IMR-90 (cell line): ENCODE measurements at regions not wholly inside any gene's neighbourhood (a gene's known extent, or its start where the extent isn't known, plus 50 kb on each side); places are given as distances from the start of the nearest gene placed in this dataset.

Experiments used
- ATAC-seq: fragments of 200-7000 bp; cut with Tn5 transposase; 2 replicates; pipeline ENCODE4 v1.9.1; 2020; ENCODE audit warnings: low read depth, mild to moderate bottlenecking, moderate library complexity
- BruUV-seq: library from RNA; stranded (reverse); fragments of 400-500 nt; replicated peaks from 2 replicates; lab custom pipeline; 2021; lab: Mats Ljungman, UMichigan
- CTCF ChIA-PET: fragments of 300-600 bp; formaldehyde crosslinking; extraction: SDS; loops from one replicate; lab custom pipeline; 2021; ENCODE audit warnings: antibody characterized with exemption; lab: Yijun Ruan, JAX
- POLR2A ChIA-PET: fragments of 300-600 bp; sonication (Branson Sonifier 250); formaldehyde crosslinking; loops from one replicate; lab custom pipeline; 2022; ENCODE audit warnings: antibody characterized with exemption; ENCODE audit not compliant: unreplicated experiment; lab: Charles Lee
- DNase-seq: peaks from one replicate; pipeline ENCODE4 v3.0.0; 2013
- H2AFZ ChIP-seq: replicated peaks from 2 replicates; pipeline ENCODE3; 2013; ENCODE audit warnings: low read length, mild to moderate bottlenecking; ENCODE audit not compliant: poor library complexity
- H2AK5ac ChIP-seq: 2 replicates; pipeline ENCODE4 v1.6.1; 2013; ENCODE audit warnings: low read depth, low read length, inconsistent platforms
- H2AK9ac ChIP-seq: replicated peaks from 2 replicates; pipeline ENCODE3; 2013; ENCODE audit warnings: mild to moderate bottlenecking, low read depth, low read length, moderate library complexity; ENCODE audit not compliant: poor library complexity
- H2BK120ac ChIP-seq: 2 replicates; pipeline ENCODE4 v1.6.1; 2013; ENCODE audit warnings: low read depth, low read length, inconsistent platforms
- H2BK15ac ChIP-seq: 3 replicates; pipeline ENCODE4 v1.6.1; 2013; ENCODE audit warnings: low read depth, low read length, inconsistent platforms
- H2BK20ac ChIP-seq: 2 replicates; pipeline ENCODE4 v1.6.1; 2013; ENCODE audit warnings: low read depth, mild to moderate bottlenecking, inconsistent platforms, low read length, moderate library complexity
- H2BK5ac ChIP-seq: 2 replicates; pipeline ENCODE4 v1.6.1; 2013; ENCODE audit warnings: mild to moderate bottlenecking, low read depth, low read length, inconsistent platforms; ENCODE audit not compliant: poor library complexity, severe bottlenecking
- H3K14ac ChIP-seq: replicated peaks from 2 replicates; pipeline ENCODE4 v1.6.1; 2013; ENCODE audit warnings: low read depth, low read length, inconsistent platforms
- H3K18ac ChIP-seq: 2 replicates; pipeline ENCODE4 v1.6.1; 2013; ENCODE audit warnings: low read depth, low read length, control low read depth
- H3K23ac ChIP-seq: 2 replicates; pipeline ENCODE4 v1.6.1; 2013; ENCODE audit warnings: low read depth, low read length, inconsistent platforms
- H3K27ac ChIP-seq: 2 replicates; pipeline ENCODE4 v1.5.1; 2013; ENCODE audit warnings: mild to moderate bottlenecking, control low read depth, low read length; ENCODE audit not compliant: insufficient read depth
- H3K27me3 ChIP-seq: 2 replicates; pipeline ENCODE4 v1.6.1; 2013; ENCODE audit warnings: low read length; ENCODE audit not compliant: control insufficient read depth, insufficient read depth
- H3K36me3 ChIP-seq: 2 replicates; pipeline ENCODE4 v1.6.1; 2013; ENCODE audit warnings: low read length, mixed read lengths; ENCODE audit not compliant: control insufficient read depth, insufficient read depth
- H3K4ac ChIP-seq: 2 replicates; pipeline ENCODE4 v1.6.1; 2013; ENCODE audit warnings: low read depth, low read length, inconsistent platforms
- H3K4me1 ChIP-seq: 2 replicates; pipeline ENCODE4 v1.6.1; 2013; ENCODE audit warnings: low read length, mixed read lengths; ENCODE audit not compliant: control insufficient read depth, insufficient read depth
- H3K4me2 ChIP-seq: 2 replicates; pipeline ENCODE4 v1.6.1; 2013; ENCODE audit warnings: low read depth, mild to moderate bottlenecking, control low read depth, low read length, moderate library complexity
- H3K4me3 ChIP-seq: 2 replicates; pipeline ENCODE4 v1.5.1; 2013; ENCODE audit warnings: low read depth, mild to moderate bottlenecking, control low read depth, low read length, moderate library complexity; ENCODE audit not compliant: insufficient read depth
- H3K56ac ChIP-seq: 2 replicates; pipeline ENCODE4 v1.6.1; 2013; ENCODE audit warnings: low read length, inconsistent platforms; ENCODE audit not compliant: insufficient read depth; ENCODE audit errors: extremely low read depth
- H3K79me1 ChIP-seq, 2 experiments: 2 replicates each; pipeline ENCODE4 v1.6.1; 2013; ENCODE audit warnings: low read length in 2 of 2, inconsistent platforms in 1 of 2, low read depth in 1 of 2
- H3K9ac ChIP-seq: 2 replicates; pipeline ENCODE4 v1.6.1; 2013; ENCODE audit warnings: low read depth, low read length, control low read depth
- H3K9me1 ChIP-seq: 2 replicates; pipeline ENCODE4 v1.6.1; 2013; ENCODE audit warnings: low read length, inconsistent platforms; ENCODE audit not compliant: insufficient read depth
- H3K9me3 ChIP-seq: 2 replicates; pipeline ENCODE4 v1.6.1; 2013; ENCODE audit warnings: low read length; ENCODE audit not compliant: control insufficient read depth, insufficient read depth
- H4K20me1 ChIP-seq: 2 replicates; pipeline ENCODE4 v1.6.1; 2013; ENCODE audit warnings: low read length, inconsistent platforms; ENCODE audit not compliant: insufficient read depth
- H4K5ac ChIP-seq: 2 replicates; pipeline ENCODE4 v1.6.1; 2013; ENCODE audit warnings: mild to moderate bottlenecking, low read depth, low read length, control low read depth
- H4K8ac ChIP-seq, 2 experiments: 2 replicates each; pipeline ENCODE4 v1.6.1; 2013; ENCODE audit warnings: low read depth in 2 of 2, low read length in 2 of 2, control low read depth in 1 of 2, inconsistent platforms in 1 of 2
- H4K91ac ChIP-seq: 2 replicates; pipeline ENCODE4 v1.6.1; 2013; ENCODE audit warnings: low read depth, low read length, inconsistent platforms; ENCODE audit not compliant: insufficient read depth
- FOS ChIP-seq: fragments of 150-350 bp; IDR thresholded peaks from 2 replicates; pipeline ENCODE4 v1.6.1; 2016; ENCODE audit warnings: low read depth, low read length
- MAZ ChIP-seq: IDR thresholded peaks from 2 replicates; pipeline ENCODE4 v1.6.1; 2012; ENCODE audit warnings: low read depth, mild to moderate bottlenecking, low read length, improper control_type of control experiment, moderate library complexity, borderline replicate concordance
- RFX5 ChIP-seq: IDR thresholded peaks from 2 replicates; pipeline ENCODE4 v1.8.0; 2012; ENCODE audit warnings: low read depth, mild to moderate bottlenecking, low read length, moderate library complexity
- SMC3 ChIP-seq: fragments of 150-350 bp; IDR thresholded peaks from 2 replicates; pipeline ENCODE4 v1.6.1; 2016; ENCODE audit warnings: low read depth, mild to moderate bottlenecking, antibody characterized with exemption, low read length, moderate library complexity
- WGBS, 2 experiments: methylation state at CpG; one replicate each; pipeline versions ENCODE4 v1.1.5 to v1.1.7; 2013; ENCODE audit warnings: missing lambda C conversion rate in 2 of 2; ENCODE audit not compliant: insufficient read length in 1 of 2; ENCODE audit errors: extremely low coverage in 2 of 2; 5-methylcytosine and 5-hydroxymethylcytosine counted together
- dilution Hi-C: fragments of 300-500 bp; cut with HindIII; formaldehyde crosslinking; loops from one replicate; pipeline ENCODE4 v1.14.3; 2018; ENCODE audit warnings: low sequenced_read_pairs; ENCODE audit not compliant: unreplicated experiment
- in situ Hi-C: fragments of 300-500 bp; cut with MboI; formaldehyde crosslinking; loops from 3 replicates; pipeline ENCODE4 v1.14.3; 2019; ENCODE audit warnings: low sequenced_read_pairs, inconsistent platforms, mixed read lengths
- intact Hi-C: fragments of 100-400 bp; cut with micrococcal nuclease; formaldehyde crosslinking; loops from 2 replicates; pipeline ENCODE4 v1.10.0; 2022
- TF ChIP-seq, protein P1 (sequence below): fragments of 150-350 bp; IDR thresholded peaks from 2 replicates; pipeline ENCODE4 v1.6.1; 2016; ENCODE audit warnings: low read depth, mild to moderate bottlenecking, low read length, moderate library complexity, borderline replicate concordance

DNA sequence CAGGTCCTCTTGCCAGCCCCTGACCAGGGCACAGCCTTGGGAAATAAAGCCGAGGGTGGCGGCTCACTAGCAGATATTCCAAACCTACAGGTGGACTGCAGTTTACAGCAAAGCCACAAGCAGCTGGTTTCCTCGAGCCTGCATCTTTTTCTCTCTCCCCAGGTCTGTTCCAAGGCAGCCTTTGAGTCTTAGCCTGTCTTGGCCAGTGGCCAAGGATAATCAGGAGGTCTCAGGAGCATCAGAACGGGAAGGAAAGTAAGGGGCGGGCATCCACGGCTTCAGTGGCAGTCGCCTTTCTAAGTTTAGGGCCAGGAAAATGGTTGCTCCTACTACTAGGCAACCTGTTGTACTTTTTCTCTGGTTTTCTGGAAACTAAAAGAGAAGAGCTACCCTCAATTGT, 219.7 kb upstream of the ZMIZ1 start:
- H3K9ac ChIP-seq, result no peak overlapping the region
- H4K20me1 ChIP-seq, result no peaks in the 10 kb centered on the region
- no peak overlapping the region for H3K4me2 ChIP-seq
- no peak overlapping the region for H3K4me3 ChIP-seq
- no peak overlapping the region for H2BK15ac ChIP-seq
- ChIA-PET POLR2A (no interaction called here), CTCF (no interaction called here)
- no peak overlapping the region for H2AFZ ChIP-seq
- no peak overlapping the region for H2BK120ac ChIP-seq
- H2BK20ac ChIP-seq, result no peak overlapping the region
- no peak for DNase-seq
- H3K14ac ChIP-seq, result no peak overlapping the region
- dilution Hi-C loops (no loop called here), intact Hi-C loops (no loop called here), in situ Hi-C loops (no loop called here)
- ATAC-seq, result no peak
- H2AK9ac ChIP-seq, result no peak overlapping the region
- H2BK5ac ChIP-seq, result no peak overlapping the region
- H4K8ac ChIP-seq, result no peak overlapping the region
- no TSS peak for BruUV-seq
- H3K4me1 ChIP-seq, result peaks cover 2% of the 10 kb centered on the region; the same call in 1 of the 2 replicates
- H3K9me1 ChIP-seq, result peaks cover 4% of the 10 kb centered on the region
- H4K5ac ChIP-seq, result no peak overlapping the region
- H3K36me3 ChIP-seq, result no peaks in the 10 kb centered on the region
- H4K91ac ChIP-seq, result no peak overlapping the region
- no peak overlapping the region for H3K27ac ChIP-seq
- peaks cover 37% of the 10 kb centered on the region for H3K27me3 ChIP-seq
- no peak overlapping the region for H3K23ac ChIP-seq
- H2AK5ac ChIP-seq, result no peak overlapping the region
- H3K56ac ChIP-seq, result no peak overlapping the region
- H3K79me1 ChIP-seq, result no peaks in the 10 kb centered on the region
- WGBS, 2 experiments, result 100% methylated on average over 2 of the region's 7 CpGs; no CpG with 5 or more reads in 1 of the 2 experiments
- no peak overlapping the region for H3K4ac ChIP-seq
- no peaks in the 10 kb centered on the region for H3K9me3 ChIP-seq
- TF ChIP-seq FOS (no peak), MAZ (no peak), RFX5 (no peak), SMC3 (no peak)
- TF ChIP-seq, protein P1, sequence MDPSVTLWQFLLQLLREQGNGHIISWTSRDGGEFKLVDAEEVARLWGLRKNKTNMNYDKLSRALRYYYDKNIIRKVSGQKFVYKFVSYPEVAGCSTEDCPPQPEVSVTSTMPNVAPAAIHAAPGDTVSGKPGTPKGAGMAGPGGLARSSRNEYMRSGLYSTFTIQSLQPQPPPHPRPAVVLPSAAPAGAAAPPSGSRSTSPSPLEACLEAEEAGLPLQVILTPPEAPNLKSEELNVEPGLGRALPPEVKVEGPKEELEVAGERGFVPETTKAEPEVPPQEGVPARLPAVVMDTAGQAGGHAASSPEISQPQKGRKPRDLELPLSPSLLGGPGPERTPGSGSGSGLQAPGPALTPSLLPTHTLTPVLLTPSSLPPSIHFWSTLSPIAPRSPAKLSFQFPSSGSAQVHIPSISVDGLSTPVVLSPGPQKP, result no peak
- H3K18ac ChIP-seq, result no peak overlapping the region
